Hindlimb muscle (tissue), 1 donor: ENCODE measurements at regions not wholly inside any gene's neighbourhood (a gene's known extent, or its start where the extent isn't known, plus 50 kb on each side); places are given as distances from the start of the nearest gene placed in this dataset.

Source experiments
- DNase-seq: peaks from one replicate; pipeline ENCODE4 v3.0.0-alpha.2; 2013

DNA sequence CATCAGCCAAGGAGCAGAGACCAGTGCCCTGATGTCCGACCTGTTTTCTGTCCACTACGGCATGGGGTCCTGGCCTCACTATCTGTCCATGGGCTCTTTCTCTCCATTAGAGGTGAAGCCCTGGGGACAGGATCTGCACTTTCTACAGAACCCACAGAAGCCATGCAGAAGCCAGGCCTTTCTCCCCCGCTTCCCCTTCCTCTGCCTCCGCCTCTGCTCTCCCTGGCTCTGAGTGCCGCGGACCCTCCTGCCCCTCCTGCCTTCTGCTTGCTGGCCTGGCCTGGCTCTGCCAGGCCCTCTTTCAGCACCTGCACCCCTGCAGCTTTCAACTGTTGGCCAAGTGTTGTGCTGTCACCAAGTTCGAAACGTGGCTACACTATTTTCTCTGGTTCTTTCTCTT lies 439.8 kb upstream of the ZMIZ1 start:
- no peak for DNase-seq

DNA sequence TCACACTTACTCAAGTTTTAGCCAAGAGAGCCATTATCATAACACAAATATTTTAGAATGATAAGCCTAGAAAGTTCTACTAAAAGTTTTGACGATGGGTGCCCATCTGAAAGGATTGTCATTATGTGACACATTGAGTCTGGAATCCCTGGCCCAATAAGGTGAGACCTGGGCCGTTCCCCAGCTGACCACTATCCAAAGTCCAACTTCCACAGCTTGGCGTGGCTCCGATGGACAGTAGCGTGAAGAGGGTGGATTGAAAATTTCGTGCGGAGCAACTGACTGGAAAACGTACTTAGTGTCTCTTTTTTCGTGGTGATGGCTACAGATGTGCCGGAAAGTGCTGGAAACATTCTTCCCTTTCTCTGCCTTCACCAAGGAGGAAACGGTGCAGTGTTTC lies 439.0 kb upstream of the ZMIZ1 start:
- no peak for DNase-seq

DNA sequence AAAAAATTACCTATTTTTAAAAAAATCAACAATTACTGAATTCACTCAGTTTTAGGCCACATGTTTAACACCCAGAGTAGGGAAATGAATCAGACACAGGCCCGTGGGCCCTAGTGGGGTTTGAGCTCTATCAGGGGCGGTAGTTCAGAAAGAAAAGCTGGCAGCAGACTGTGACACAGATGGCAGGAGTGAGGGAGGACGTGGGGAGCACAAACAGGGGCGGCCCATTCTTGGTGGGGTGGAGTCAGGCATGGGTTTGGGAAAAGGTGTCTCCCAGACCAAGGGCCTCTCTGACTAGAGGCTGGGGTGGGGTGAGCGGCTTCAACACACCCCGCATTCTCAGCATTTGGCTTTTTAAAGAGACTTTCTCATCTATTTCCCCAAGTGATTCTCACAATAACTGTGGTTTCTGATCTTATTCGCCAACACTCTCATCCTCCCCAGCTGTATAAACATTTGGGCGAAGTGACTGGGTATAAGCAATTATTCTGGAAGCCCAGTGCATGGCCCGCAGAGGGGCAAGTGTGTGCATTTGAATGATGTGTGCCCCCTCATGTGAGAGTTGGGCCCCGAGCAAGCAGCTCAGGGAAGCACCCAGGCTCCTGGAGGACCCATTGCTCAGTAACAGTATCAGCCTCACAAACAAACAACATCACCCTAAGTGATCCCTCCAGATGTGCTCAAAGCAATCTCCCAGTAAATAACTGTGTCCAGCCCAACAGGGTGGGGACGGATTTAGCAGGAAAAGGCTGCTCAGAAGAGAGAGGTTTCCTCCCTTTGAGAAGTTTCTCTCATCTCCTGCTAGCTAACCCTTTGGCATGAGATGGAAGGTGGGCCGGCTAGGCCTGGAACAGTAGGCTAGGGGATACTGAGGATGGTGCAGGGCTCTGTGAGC lies 437.6 kb upstream of the ZMIZ1 start:
- peak; percentile 43 for DNase-seq

DNA sequence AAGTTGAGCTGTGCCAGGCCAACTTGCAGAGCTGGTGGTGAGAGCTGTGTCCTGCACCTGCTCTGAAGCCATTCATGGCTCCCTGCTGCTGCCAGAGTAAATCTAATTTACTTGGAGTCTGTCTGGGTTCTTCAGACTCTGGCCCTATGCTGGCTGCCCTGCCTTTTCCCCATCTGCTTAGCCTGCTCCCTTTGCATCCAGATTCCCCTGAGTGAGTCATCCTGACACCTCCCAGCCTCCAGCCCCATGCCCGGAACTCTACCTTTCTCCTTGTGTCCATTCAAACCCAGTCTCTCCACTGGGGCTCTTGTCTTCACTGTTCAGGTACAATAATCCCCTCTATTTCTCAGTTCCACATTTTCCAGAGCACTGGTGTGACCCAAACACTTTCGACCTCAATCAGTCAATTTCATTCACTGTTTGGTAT lies 434.4 kb upstream of the ZMIZ1 start:
- no peak for DNase-seq

DNA sequence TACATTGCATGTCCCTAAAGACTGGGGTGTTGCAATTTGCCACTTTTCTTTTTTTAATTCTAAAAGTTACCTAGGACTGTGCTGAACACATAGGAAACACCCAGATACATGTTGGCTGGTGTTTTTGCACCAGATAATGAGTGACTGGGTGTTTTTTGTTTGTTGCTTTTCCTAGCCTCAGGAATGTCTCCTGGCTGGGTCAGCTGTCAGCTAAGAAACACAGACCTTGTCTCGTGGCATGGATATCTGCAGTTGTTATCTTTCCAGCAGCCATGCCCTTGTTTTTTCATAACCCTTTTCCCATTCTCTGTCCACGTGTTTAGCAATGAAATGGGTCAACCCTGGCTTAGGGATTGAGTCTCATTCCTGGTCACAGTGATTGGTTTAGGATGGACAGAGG lies 433.9 kb upstream of the ZMIZ1 start:
- DNase-seq = no peak

DNA sequence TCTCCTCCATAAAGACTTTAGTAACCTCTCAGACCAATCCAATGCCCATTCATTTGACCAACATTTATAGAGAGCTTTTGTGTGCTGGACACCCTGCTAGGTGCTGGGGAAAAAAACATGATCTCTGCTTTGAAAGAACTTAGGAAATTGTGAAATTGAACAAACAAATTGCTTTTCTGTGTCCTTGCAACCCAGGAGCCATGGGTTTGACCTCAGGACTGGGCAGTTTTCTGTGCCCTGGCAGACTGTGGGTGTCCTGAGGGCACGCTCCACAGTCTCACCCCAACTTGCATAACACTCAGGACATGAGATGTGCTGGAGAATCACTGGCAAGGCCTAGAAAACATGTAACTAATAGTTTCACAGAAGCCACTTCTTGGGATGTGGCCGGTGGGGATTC lies 429.1 kb upstream of the ZMIZ1 start:
- no peak for DNase-seq

DNA sequence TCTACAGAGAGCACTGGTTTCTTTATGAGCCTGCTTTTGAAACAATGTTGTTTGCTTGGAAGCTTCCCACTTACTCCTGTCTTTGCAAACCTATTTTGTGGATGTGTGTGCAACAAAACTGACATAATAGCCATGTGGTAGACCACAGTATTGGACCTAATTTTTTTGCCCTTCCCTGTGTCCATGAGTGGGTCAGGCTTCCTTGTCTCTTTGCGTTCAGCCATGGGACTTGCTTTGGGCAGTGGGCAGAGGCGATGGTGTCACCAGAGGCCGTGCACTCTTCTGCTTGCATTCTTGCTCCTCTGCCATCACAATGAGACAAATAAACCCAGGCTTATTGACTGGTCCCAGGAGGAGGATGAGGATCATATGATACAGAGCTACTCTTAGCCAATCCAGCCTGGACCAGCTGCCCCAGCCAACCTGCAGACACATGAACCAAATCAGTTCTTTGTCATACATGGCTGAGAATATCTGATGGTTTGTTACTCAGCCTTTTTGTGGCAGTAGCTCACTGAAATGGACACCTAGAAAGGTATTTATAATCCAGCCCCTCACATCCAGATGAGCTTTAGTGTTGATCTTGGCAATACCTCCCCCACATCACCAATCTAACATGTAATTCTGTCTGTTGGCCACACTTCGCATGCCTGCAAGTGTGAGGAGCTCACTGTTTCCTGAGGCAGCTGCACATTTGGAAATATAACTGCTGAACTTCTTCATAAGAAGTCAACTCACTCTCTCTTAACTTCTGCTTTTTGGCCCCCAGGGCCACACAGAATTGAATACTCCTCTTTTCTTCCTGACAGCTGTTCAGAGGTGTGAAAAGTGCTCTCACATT lies 427.8 kb upstream of the ZMIZ1 start:
- no peak for DNase-seq

DNA sequence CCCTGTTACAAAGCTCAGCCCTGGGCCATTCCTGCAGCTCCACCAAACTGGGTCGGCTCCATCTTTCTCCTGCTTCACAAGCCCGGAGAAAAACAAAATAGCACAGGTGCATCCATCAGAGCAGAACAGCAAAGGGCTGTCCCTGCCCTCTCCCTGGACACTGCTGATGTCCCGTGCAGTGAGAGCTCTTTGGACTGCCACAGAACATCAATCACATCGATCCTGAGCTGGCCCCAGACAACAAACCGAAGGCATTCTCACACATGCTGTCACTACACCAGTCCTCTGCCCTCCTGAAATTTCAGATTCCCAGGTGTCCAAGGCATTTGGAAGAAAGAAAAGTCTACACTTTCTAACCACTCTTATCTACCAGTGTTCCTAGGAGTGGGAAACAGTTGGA lies 427.1 kb upstream of the ZMIZ1 start:
- DNase-seq = no peak

DNA sequence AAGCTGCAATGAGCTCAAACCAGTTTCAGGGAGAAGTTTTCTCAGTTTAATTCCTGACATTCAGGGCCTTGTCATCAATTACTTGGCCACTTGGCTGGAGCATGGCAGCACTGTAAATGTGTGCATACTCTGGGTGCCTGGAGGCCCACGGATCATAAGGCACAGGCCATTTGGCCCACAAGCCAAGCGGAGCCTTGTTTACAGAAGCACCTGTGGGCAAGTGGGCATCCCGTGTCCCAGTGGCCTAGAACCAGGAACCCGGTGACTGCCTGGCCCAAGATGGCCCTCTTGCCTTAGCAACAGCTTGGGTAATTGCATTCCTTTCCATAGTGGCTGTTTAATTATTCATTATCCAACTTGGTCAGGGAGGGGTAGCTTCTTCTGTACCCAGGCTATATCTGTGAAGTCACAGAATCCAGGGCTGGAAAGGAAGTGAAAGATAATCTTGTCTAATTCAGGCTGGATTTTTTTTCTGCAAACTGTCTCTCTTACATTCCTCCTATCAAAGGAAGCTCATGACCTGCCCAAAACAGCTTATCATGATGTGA lies 426.4 kb upstream of the ZMIZ1 start:
- DNase-seq = no peak

DNA sequence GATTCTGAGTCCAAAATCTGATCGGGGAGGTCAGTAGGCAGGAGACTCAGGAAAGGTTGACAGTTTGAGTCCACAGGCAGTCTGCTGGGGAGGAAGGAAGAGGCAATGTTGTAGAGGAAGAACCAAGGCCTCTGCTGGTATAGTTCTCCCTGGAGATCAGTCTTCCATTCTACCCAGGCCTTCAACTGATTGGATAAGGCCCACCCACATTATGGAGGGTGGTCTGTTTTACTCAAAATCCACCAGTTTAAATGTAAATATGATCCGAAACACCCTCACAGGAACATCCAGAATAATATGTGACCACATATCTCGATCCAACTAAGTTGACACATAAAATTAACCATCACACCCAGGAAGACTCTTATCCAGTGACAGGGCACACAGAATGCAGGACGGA lies 425.3 kb upstream of the ZMIZ1 start:
- DNase-seq = no peak

DNA sequence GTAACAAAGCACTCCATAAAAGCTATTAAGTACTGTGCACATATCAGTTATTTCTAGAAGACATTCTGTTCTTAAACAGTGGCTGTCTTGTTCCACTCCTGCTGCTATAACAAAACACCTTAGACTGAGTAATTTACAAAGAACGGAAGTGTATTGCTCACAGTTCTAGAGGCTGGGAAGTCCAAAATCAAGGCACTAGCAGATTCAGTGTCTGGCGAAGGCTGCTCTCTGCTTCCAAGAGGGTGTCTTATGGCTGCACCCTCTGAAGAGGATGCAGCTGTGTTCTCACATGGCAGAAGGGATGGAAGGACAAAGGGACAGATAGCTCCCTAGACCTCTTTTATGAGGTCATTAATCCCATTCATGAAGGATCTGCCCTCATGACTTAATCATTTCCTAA lies 424.2 kb upstream of the ZMIZ1 start:
- no peak for DNase-seq

DNA sequence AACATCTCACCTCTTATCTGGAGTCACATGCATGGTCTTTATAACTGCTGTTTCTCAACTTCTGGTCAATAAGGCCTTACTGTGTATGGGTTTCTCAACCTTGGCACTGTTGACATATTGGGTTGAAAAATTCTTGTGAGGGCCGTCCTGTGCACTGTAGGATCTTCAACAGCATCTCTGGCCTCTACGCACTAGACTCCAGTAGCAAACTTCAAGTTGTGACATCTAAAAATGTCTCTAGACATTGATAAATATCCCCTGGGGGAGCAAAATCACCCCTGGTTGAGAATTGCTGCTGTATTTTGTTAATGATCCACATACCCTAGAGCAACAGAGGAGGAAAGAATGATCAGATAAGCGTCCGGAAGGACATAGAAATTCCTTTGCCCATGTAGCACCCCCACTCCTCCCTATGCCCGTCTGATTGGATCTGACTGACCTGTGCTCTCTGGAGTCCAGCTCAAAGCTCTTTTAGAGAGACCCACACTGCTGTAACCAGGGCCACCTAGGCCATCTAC lies 423.5 kb upstream of the ZMIZ1 start:
- DNase-seq = no peak

DNA sequence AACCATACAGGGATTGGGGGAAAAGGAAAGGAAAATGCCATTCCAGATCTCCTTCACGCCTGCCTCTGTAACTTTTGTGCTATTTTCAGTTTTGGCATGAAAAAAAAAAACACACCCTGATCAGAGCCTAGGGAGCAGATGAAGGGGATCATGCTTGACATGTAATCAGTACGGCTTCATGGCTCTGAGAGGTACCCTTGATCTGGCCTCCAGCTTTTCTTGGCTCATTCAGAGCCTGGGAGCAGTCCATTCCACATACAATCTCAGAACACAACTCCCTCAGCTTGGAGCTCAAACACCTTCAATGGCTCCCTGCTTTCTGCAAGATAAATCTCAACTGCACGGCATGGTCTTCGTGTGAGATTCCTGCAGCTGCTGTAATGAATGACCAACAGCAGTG lies 422.8 kb upstream of the ZMIZ1 start:
- DNase-seq = no peak

DNA sequence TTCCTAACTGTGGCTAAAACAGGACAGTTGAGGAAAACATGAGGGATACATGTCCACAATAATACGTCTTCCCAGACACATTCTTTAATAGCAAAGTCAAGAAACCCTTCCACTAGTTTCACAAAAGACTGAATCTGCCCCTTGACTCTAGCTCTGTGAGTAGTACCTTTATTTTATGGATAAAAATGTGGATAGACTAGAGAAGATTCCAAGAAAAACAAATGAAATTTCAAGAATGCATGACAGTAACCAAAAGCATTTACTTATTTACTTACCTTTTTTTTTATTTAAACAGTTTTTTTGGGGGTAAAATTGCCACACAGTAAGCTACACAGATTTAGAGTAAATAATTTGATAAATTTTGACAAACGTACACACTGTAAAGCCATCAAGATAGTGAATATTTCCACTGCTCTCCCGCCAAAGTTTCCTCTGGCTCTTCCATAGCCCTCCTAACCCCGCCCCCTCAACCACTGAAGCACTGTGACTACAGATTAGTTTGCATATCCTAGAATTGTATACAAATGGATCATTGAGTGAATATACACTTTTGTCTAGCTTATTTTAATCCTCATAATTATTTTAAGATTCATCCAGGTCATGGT lies 420.4 kb upstream of the ZMIZ1 start:
- peak; percentile 16 for DNase-seq

DNA sequence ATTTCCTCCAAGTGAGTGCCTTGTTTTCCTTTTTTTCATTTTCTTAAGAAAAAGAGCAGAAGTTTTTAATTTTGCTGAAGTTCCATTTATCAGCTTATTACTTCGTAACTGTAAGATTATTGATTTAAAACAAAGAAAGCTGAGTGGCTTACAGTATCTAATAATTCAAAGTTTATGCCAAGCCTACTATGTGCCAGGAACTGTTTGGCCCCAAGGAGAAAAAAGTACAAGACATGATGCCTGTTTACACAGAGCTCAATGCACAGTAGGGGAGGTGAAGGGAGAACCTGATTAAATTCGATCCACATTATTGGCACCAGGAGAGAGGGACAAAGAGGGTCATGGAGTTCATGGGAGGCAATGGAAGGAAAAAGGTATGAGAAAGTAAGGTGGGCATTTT lies 419.3 kb upstream of the ZMIZ1 start:
- no peak for DNase-seq

DNA sequence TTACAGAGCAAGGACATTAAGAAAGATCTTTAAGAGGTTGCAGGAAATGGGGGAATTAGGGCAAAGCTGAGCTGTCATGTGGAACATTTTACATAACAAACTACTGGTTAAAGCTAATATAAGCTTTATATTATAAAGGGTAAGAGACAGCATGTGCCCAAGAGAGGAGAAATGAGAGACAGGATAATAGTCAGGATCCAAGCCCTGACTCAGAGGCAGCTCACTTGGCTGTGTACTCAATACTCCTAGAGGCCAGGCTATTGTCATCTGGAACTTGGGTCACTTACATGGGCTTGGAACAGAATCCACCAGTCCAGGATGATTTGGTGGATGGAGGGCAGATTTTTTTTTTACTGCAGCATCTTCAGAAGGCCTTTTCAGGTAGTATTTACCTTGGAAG lies 418.6 kb upstream of the ZMIZ1 start:
- DNase-seq = no peak

DNA sequence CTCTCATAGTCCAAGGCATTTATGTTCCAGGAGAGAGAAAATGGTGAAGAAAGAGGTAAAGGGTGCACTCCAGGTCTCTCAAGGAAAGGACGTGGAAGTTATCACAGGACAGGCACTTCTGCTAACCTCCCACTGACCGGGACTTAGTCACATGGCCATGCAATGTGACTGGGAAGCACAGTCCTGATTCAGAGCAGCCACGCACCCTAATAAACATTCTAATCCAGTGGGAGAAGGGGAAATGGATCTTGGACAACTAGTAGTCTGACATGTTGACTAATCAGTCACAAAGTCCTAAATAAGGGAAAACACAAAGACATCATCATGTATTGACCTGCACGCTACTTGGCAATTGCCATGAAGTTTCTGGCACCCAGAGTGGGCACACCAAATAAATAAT lies 417.5 kb upstream of the ZMIZ1 start:
- DNase-seq = no peak

DNA sequence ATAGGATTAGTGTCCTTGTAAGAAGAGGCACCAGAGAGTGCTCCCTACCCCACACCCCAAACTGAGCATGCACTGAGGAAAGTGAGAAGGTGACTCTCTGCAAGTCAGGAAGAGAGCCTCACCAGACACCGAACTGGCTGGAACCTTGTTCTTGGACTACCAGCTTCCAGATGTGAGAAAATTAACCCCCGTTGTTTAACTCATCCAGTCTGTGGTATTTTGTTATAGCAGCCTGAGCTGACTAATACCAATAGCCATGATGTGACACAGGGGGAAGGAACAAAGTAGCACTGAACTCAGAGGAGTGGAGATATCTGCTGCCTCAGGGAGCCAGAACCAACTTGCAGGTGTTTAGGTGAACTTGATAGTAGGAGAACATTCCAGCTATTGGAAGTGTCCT lies 415.2 kb upstream of the ZMIZ1 start:
- no peak for DNase-seq

DNA sequence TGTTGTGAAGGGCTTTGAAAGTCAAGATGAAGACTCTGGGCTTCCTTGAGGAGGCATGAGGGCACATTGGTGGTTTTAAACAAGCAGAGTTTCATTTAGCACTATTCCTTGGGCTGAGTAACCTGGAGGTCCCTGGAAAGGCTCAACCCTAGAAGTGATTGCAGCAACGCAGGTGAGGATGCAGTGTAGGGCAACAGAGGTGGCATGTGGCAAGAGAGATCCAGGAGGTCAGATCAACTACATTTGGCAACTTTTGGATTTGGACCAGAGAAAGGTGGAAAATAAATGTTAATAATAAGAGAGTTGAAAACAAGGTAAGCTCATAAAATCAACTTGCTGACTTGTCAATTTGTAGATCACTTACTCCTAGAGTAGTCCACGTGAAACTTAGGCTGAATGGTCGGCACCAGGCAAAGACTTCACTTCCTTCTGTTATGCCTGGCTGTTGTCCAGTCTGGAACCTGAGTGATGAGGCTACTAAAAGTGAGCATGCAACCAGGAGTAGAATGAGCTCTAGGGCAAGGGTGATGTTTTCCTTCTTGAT lies 414.6 kb upstream of the ZMIZ1 start:
- DNase-seq = no peak

DNA sequence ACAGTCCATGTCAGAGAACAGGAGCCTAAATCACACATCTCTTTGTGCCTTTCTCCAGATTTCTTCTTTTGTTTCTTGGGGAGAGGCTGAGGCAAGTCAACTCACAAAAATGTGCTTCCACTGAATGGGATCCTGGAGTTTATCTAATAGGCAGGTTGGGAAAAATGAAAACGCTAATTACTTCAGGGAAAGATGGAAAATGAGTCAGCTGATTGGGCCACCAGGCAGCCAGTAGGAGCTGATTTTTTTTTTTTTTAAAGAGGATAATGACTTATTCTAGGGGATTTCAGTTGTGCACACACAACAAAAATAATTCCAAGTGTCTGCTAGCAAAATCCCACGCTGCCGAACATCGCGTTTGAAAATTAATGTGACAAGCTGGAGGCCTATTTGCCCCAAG lies 412.8 kb upstream of the ZMIZ1 start:
- no peak for DNase-seq

DNA sequence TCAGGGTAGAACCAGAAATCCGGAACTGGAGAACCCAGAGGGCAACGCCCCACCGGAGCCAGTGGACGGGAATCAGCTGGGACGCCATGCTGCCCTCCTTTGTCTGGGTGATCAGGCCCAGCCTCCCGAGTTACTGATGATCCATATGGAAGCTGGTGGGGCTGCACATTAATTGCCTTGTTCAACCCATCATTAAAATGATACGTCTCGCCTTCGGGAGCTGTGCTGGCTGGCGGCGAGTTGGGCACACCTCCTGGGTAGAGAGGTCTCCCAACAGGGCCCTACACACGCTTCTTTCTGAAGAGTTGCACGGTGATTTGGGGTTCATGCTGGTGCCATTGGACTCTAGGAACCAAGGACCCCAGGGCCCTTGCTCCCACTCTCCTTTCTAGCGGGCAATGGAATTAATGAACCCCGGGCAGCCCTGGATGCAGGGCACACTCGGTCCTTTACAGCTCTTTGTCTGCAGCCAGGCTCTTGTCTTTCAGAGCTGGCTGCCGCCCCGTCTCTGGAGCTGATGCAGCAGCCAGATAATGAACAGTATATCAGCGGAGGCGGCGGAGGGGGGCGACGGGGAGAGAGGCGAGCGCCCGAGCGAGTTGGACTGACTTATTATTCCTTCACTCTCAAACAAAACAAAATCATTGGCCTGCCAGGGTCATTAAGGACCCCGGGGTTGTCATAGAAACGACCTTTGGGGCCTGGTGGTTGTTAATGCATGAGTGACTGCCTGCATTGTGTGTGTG lies 412.2 kb upstream of the ZMIZ1 start:
- DNase-seq = peak; percentile 28
